Left lung (tissue), 4 donors: ENCODE measurements at regions not wholly inside any gene's neighbourhood (a gene's known extent, or its start where the extent isn't known, plus 50 kb on each side); places are given as distances from the start of the nearest gene placed in this dataset.
A peak's percentile ranks its signal among the peaks of the same experiment; 100 is the strongest.

Experiments
- ATAC-seq: fragments of 200-7000 bp; cut with Tn5 transposase; one replicate; pipeline ENCODE4 v1.9.1; 2020; ENCODE audit warnings: moderate library complexity
- DNase-seq, 4 donors: peaks; one replicate each; pipeline ENCODE4 v3.0.0-alpha.2; 2013 to 2020
- H3K27ac ChIP-seq, 2 donors: fragments of 200-600 bp; sonication (generic) in 1 of 2; one replicate each; pipeline versions ENCODE4 v1.5.0 to v1.8.0; 2020 to 2021
- H3K27me3 ChIP-seq, 2 donors: fragments of 200-600 bp; sonication (generic) in 1 of 2; one replicate each; pipeline versions ENCODE4 v1.5.0 to v1.8.0; 2020 to 2021
- H3K36me3 ChIP-seq, 2 donors: fragments of 200-600 bp; sonication (generic) in 1 of 2; one replicate each; pipeline versions ENCODE4 v1.5.0 to v1.8.0; 2020 to 2021
- H3K4me1 ChIP-seq, 2 donors: fragments of 200-600 bp; one replicate each; pipeline ENCODE4 v1.8.0; 2021
- H3K4me3 ChIP-seq, 2 donors: fragments of 200-600 bp; sonication (generic) in 1 of 2; one replicate each; pipeline versions ENCODE4 v1.5.0 to v1.8.0; 2020 to 2021; ENCODE audit warnings: mild to moderate bottlenecking in 1 of 2
- H3K9me3 ChIP-seq, 2 donors: fragments of 200-600 bp; sonication (generic) in 1 of 2; one replicate each; pipeline versions ENCODE4 v1.5.0 to v1.8.0; 2020 to 2021
- CTCF ChIP-seq, 2 donors: fragments of 200-600 bp; sonication (generic) in 1 of 2; IDR thresholded peaks; one replicate each; pipeline versions ENCODE4 v1.5.0 to v1.8.0; 2021; ENCODE audit warnings: antibody characterized with exemption in 2 of 2
- intact Hi-C, 2 donors: fragments of 100-400 bp; cut with DNase I; formaldehyde crosslinking; loops; one replicate each; pipeline versions ENCODE4 v1.11.2 to v1.14.2; 2022
- donor health status: DM: no; HTN: yes; CAD: no.
- donor health status: DM: no; HTN: no; CAD: no.

- Histone ChIP-seq H3K27me3 (no peaks in the 10 kb centered on the region), H3K4me1 (no peaks in the 10 kb centered on the region), H3K36me3 (no peaks in the 10 kb centered on the region), H3K27ac (no peak overlapping the region), H3K4me3 (no peak overlapping the region), H3K9me3 (no peaks in the 10 kb centered on the region)
- no peak for ATAC-seq
- DNase-seq, result no peak
- no peak for TF ChIP-seq CTCF (IDR thresholded peaks at IDR 0.05)
- intact Hi-C loops, result no loop called here
These were observed 284.7 kb upstream of the TMEM161B start for GRCh38 chr5:88553136-88553875.

GRCh38 chr5:88552426-88552825 is 283.8 kb upstream of the TMEM161B start:
- Histone ChIP-seq H3K27me3 (no peaks in the 10 kb centered on the region), H3K36me3 (no peaks in the 10 kb centered on the region), H3K9me3 (no peaks in the 10 kb centered on the region), H3K4me1 (no peaks in the 10 kb centered on the region), H3K4me3 (no peak overlapping the region), H3K27ac (no peak overlapping the region)
- no peak for TF ChIP-seq CTCF (IDR thresholded peaks at IDR 0.05)
- ATAC-seq, result no peak
- DNase-seq, result no peak
- intact Hi-C loops, result no loop called here

GRCh38 chr5:88551724-88552345 is 283.2 kb upstream of the TMEM161B start:
- Histone ChIP-seq H3K9me3 (no peaks in the 10 kb centered on the region), H3K4me3 (no peak overlapping the region), H3K27me3 (no peaks in the 10 kb centered on the region), H3K4me1 (no peaks in the 10 kb centered on the region), H3K36me3 (no peaks in the 10 kb centered on the region), H3K27ac (no peak overlapping the region)
- no peak for DNase-seq
- intact Hi-C loops, result no loop called here
- no peak for TF ChIP-seq CTCF (IDR thresholded peaks at IDR 0.05)
- no peak for ATAC-seq

- DNase-seq, result no peak
- Histone ChIP-seq H3K9me3 (no peaks in the 10 kb centered on the region), H3K4me3 (no peak overlapping the region), H3K4me1 (no peaks in the 10 kb centered on the region), H3K27ac (no peak overlapping the region), H3K27me3 (no peaks in the 10 kb centered on the region), H3K36me3 (no peaks in the 10 kb centered on the region)
- TF ChIP-seq CTCF (IDR thresholded peaks at IDR 0.05), result no peak
- intact Hi-C loops, result no loop called here
- ATAC-seq, result no peak
These were observed 282.1 kb upstream of the TMEM161B start for GRCh38 chr5:88550736-88551135.

- H3K27me3 ChIP-seq, result no peaks in the 10 kb centered on the region
- H3K27ac ChIP-seq, result no peak overlapping the region
- no peak for ATAC-seq
- peak in 1 of 4 donors; percentile 10 for DNase-seq
- H3K9me3 ChIP-seq, result no peaks in the 10 kb centered on the region
- no peak overlapping the region for H3K4me3 ChIP-seq
- no peaks in the 10 kb centered on the region for H3K36me3 ChIP-seq
- intact Hi-C loops, result no loop called here
- TF ChIP-seq CTCF (IDR thresholded peaks at IDR 0.05), result no peak
- no peaks in the 10 kb centered on the region for H3K4me1 ChIP-seq
These were observed 279.6 kb upstream of the TMEM161B start for GRCh38 chr5:88548136-88548805.
